GM19452 (cell line): ENCODE measurements at regions not wholly inside any gene's neighbourhood (a gene's known extent, or its start where the extent isn't known, plus 50 kb on each side); places are given as distances from the start of the nearest gene placed in this dataset.
"Not testable (repeated sequence)": the region's sequence is repeated elsewhere in the genome, so short reads cannot be mapped to it uniquely, and the experiment has no call there.

Experiments used
- ATAC-seq: cut with Tn5 transposase; IDR thresholded peaks from one replicate; pipeline ENCODE4 v1.9.1; 2021; ENCODE audit not compliant: unreplicated experiment

- ATAC-seq: no peak
Observed at GRCh38 chr11:28932940-28933339, 824.8 kb downstream of the METTL15 start.

GRCh38 chr11:28924004-28924403 lies 815.8 kb downstream of the METTL15 start:
- no peak for ATAC-seq

- no peak for ATAC-seq
Observed at GRCh38 chr11:28922386-28922981, 814.3 kb downstream of the METTL15 start.

- no peak for ATAC-seq
Observed at GRCh38 chr11:28919194-28919593, 811.0 kb downstream of the METTL15 start.

GRCh38 chr11:28913883-28914282 lies 805.7 kb downstream of the METTL15 start:
- ATAC-seq: no peak

GRCh38 chr11:28911829-28912228 lies 803.6 kb downstream of the METTL15 start:
- ATAC-seq: no peak

- no peak for ATAC-seq
Observed at GRCh38 chr11:28910926-28911325, 802.7 kb downstream of the METTL15 start.

- ATAC-seq: no peak
Observed at GRCh38 chr11:28903716-28904115, 795.5 kb downstream of the METTL15 start.

- no peak for ATAC-seq
Observed at GRCh38 chr11:28900427-28900826, 792.2 kb downstream of the METTL15 start.

GRCh38 chr11:28899706-28900105 lies 791.5 kb downstream of the METTL15 start:
- no peak for ATAC-seq

GRCh38 chr11:28890601-28891040 lies 782.4 kb downstream of the METTL15 start:
- not testable (repeated sequence) for ATAC-seq

- ATAC-seq: no peak
Observed at GRCh38 chr11:28887681-28888080, 779.5 kb downstream of the METTL15 start.

GRCh38 chr11:28879869-28880268 lies 771.7 kb downstream of the METTL15 start:
- ATAC-seq: no peak

- ATAC-seq: no peak
Observed at GRCh38 chr11:28878025-28878424, 769.8 kb downstream of the METTL15 start.

- ATAC-seq: no peak
Observed at GRCh38 chr11:28877340-28877739, 769.2 kb downstream of the METTL15 start.

GRCh38 chr11:28874706-28875105 lies 766.5 kb downstream of the METTL15 start:
- no peak for ATAC-seq

GRCh38 chr11:28871090-28871489 lies 762.9 kb downstream of the METTL15 start:
- no peak for ATAC-seq

- ATAC-seq: no peak
Observed at GRCh38 chr11:28863422-28863821, 755.2 kb downstream of the METTL15 start.

- no peak for ATAC-seq
Observed at GRCh38 chr11:28860893-28861292, 752.7 kb downstream of the METTL15 start.

- ATAC-seq: no peak
Observed at GRCh38 chr11:28858076-28858475, 749.9 kb downstream of the METTL15 start.

GRCh38 chr11:28849053-28849452 lies 740.9 kb downstream of the METTL15 start:
- ATAC-seq: no peak

- no peak for ATAC-seq
Observed at GRCh38 chr11:28842716-28843115, 734.5 kb downstream of the METTL15 start.

- ATAC-seq: no peak
Observed at GRCh38 chr11:28838741-28839140, 730.6 kb downstream of the METTL15 start.
